Suprapubic skin (tissue), 4 donors: ENCODE measurements at regions not wholly inside any gene's neighbourhood (a gene's known extent, or its start where the extent isn't known, plus 50 kb on each side); places are given as distances from the start of the nearest gene placed in this dataset.

Source experiments
- DNase-seq, 2 donors: peaks; one replicate each; pipeline ENCODE4 v3.0.0-alpha.2; 2019; ENCODE audit warnings: low spot score in 2 of 2
- H3K27ac ChIP-seq: fragments of 200-600 bp; sonication (generic); one replicate; pipeline ENCODE4 v1.5.1; 2019
- H3K27me3 ChIP-seq: fragments of 200-600 bp; sonication (generic); one replicate; pipeline ENCODE4 v1.5.1; 2019
- H3K36me3 ChIP-seq: fragments of 200-600 bp; sonication (generic); one replicate; pipeline ENCODE4 v1.5.1; 2019
- H3K4me1 ChIP-seq: fragments of 200-600 bp; sonication (generic); one replicate; pipeline ENCODE4 v1.5.1; 2019
- H3K4me3 ChIP-seq: fragments of 200-600 bp; sonication (generic); one replicate; pipeline ENCODE4 v1.5.1; 2019; ENCODE audit warnings: mild to moderate bottlenecking
- H3K9me3 ChIP-seq: fragments of 200-600 bp; sonication (generic); one replicate; pipeline ENCODE4 v1.5.1; 2019
- EP300 ChIP-seq: sonication (generic); formaldehyde crosslinking; IDR thresholded peaks from one replicate; pipeline ENCODE4 v1.6.1; 2017; ENCODE audit warnings: antibody characterized with exemption
- POLR2A ChIP-seq, 2 donors: fragments of 450-650 bp; IDR thresholded peaks; one replicate each; pipeline ENCODE4 v1.6.1; 2017; ENCODE audit warnings: antibody characterized with exemption in 2 of 2, mild to moderate bottlenecking in 2 of 2, moderate library complexity in 2 of 2
- POLR2AphosphoS5 ChIP-seq, 3 donors: sonication (generic); formaldehyde crosslinking; IDR thresholded peaks; one replicate each; pipeline ENCODE4 v1.6.1; 2017; ENCODE audit warnings: antibody characterized with exemption in 3 of 3
- WGBS: methylation state at CpG from one replicate; pipeline ENCODE4 v1.1.5; 2018; 5-methylcytosine and 5-hydroxymethylcytosine counted together
- TF ChIP-seq, protein P1 (sequence below), 2 donors: fragments of 200-600 bp in 1 of 2; fragments of 450-650 bp in 1 of 2; sonication (generic) in 1 of 2; IDR thresholded peaks; one replicate each; pipeline ENCODE4 v1.5.1; 2016 to 2019; ENCODE audit warnings: antibody characterized with exemption in 2 of 2, mild to moderate bottlenecking in 1 of 2, moderate library complexity in 1 of 2

DNA sequence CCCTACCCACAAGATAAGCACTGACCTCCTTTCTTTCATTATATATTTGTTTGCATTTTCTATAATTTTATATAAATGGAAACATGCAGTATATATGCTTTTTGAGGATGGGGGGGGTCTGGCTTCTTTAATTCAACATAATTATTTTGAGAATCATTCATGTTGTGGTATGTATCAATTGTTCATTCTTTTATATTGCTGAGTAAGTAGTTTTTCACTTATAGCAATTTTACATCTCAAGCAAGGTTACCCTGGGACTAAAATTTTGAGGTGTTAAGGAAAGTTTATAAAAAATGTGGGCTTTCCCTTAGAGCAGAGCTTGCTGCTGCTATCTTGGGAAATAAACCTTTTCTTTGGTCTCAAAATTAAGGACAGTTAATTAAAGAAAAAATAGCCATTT lies 89.9 kb upstream of the EGLN3 start:
- H3K27me3 ChIP-seq, result no peaks in the 10 kb centered on the region
- no peak overlapping the region for H3K27ac ChIP-seq
- peaks cover 1% of the 10 kb centered on the region for H3K4me1 ChIP-seq
- no peak for TF ChIP-seq POLR2AphosphoS5 (IDR thresholded peaks at IDR 0.05)
- TF ChIP-seq, protein P1, sequence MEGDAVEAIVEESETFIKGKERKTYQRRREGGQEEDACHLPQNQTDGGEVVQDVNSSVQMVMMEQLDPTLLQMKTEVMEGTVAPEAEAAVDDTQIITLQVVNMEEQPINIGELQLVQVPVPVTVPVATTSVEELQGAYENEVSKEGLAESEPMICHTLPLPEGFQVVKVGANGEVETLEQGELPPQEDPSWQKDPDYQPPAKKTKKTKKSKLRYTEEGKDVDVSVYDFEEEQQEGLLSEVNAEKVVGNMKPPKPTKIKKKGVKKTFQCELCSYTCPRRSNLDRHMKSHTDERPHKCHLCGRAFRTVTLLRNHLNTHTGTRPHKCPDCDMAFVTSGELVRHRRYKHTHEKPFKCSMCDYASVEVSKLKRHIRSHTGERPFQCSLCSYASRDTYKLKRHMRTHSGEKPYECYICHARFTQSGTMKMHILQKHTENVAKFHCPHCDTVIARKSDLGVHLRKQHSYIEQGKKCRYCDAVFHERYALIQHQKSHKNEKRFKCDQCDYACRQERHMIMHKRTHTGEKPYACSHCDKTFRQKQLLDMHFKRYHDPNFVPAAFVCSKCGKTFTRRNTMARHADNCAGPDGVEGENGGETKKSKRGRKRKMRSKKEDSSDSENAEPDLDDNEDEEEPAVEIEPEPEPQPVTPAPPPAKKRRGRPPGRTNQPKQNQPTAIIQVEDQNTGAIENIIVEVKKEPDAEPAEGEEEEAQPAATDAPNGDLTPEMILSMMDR (IDR thresholded peaks at IDR 0.05), result no peak
- TF ChIP-seq EP300, result no peak
- TF ChIP-seq POLR2A (IDR thresholded peaks at IDR 0.05), result no peak
- no peak for DNase-seq
- H3K36me3 ChIP-seq, result no peaks in the 10 kb centered on the region
- no peaks in the 10 kb centered on the region for H3K9me3 ChIP-seq
- no peak overlapping the region for H3K4me3 ChIP-seq

DNA sequence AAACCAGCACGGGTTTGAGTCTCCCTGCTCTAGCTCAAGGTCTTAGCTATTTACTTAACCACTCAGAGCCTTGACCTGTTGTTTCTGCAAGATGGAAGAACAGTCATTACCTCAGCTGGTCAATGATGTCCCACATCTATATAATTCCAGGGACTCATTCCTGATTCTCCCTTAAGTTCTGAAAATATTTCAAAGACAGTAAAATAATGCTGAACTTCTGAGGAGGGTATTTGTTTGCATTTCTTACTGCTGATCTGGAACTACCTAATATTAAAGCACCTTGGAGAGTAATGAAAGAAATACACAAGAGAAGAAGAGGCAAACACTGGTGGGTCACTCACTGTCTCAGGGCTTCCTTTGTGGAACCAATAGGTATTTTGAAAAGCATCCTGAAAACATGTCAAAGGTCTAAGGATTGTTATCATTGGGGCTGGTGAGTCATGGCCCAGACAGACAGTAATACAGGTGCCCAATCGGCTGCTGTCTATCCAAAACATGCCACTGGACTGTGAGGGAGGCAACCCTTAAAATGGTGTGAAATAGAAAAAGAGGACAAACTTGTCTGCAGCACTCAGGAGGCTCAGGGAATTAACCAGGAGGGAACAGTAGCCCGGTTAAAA lies 88.7 kb upstream of the EGLN3 start:
- Histone ChIP-seq H3K4me1 (peaks cover 6% of the 10 kb centered on the region), H3K27me3 (no peaks in the 10 kb centered on the region), H3K9me3 (no peaks in the 10 kb centered on the region), H3K4me3 (no peak overlapping the region), H3K27ac (no peak overlapping the region), H3K36me3 (no peaks in the 10 kb centered on the region)
- TF ChIP-seq EP300 (no peak), POLR2AphosphoS5 (IDR thresholded peaks at IDR 0.05) (no peak), POLR2A (IDR thresholded peaks at IDR 0.05) (no peak)
- TF ChIP-seq, protein P1 (IDR thresholded peaks at IDR 0.05), result no peak
- no peak for DNase-seq
- 82% methylated on average over 3 of the region's 3 CpGs for WGBS

GRCh38 chr14:34038358-34039057 lies 87.6 kb upstream of the EGLN3 start:
- no peak for DNase-seq
- no peaks in the 10 kb centered on the region for H3K27me3 ChIP-seq
- WGBS, result 90% methylated on average over 6 of the region's 6 CpGs
- no peak overlapping the region for H3K4me3 ChIP-seq
- TF ChIP-seq POLR2AphosphoS5 (IDR thresholded peaks at IDR 0.05), result no peak
- TF ChIP-seq, protein P1 (IDR thresholded peaks at IDR 0.05), result no peak
- no peak for TF ChIP-seq POLR2A (IDR thresholded peaks at IDR 0.05)
- no peak for TF ChIP-seq EP300
- no peaks in the 10 kb centered on the region for H3K9me3 ChIP-seq
- peaks cover 6% of the 10 kb centered on the region for H3K4me1 ChIP-seq
- H3K36me3 ChIP-seq, result no peaks in the 10 kb centered on the region
- H3K27ac ChIP-seq, result no peak overlapping the region

DNA sequence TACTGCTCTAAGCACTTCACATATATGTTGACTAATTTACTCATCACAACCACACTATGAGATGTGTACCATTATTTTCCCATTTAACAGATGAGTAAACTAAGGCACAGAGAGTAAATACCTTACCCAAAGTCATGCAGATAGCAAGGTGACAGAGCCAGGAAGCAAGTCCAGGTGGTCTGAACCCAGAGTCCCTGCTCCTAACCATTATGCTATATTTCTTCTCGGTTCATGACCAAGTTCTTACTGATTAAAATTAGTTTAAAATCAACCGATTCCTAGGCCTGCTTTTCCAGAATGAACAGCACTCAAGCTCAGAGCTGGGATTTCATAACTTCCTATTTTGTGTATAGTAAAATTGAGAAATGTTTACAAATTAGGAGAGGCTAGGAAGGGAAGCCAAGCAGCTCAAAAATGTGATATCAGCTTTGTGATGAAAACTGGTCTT lies 85.5 kb upstream of the EGLN3 start:
- no peaks in the 10 kb centered on the region for H3K36me3 ChIP-seq
- 80% methylated on average over 2 of the region's 2 CpGs for WGBS
- peaks cover 10% of the 10 kb centered on the region for H3K4me1 ChIP-seq
- DNase-seq, result no peak
- TF ChIP-seq, protein P1 (IDR thresholded peaks at IDR 0.05), result no peak
- no peak for TF ChIP-seq POLR2A (IDR thresholded peaks at IDR 0.05)
- TF ChIP-seq EP300, result no peak
- TF ChIP-seq POLR2AphosphoS5 (IDR thresholded peaks at IDR 0.05), result no peak
- no peaks in the 10 kb centered on the region for H3K27me3 ChIP-seq
- H3K27ac ChIP-seq, result no peak overlapping the region
- no peak overlapping the region for H3K4me3 ChIP-seq
- no peaks in the 10 kb centered on the region for H3K9me3 ChIP-seq

DNA sequence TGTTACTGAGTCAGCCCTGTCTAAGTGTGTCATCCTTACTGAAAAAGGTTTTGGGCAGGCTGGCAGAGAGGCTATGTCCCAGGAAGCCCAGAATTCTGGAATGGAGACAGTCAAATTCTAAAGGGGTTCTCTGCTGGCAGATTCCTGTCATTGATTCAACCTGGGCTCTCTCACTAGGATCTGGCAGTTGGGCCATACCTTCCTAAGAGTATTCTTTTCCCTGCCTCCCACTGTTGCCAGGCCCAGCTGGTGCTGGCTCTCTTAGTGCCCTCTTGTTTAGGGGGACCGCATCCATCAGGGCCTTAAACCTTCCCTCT lies 85.0 kb upstream of the EGLN3 start:
- H3K27ac ChIP-seq, result no peak overlapping the region
- no peak for DNase-seq
- H3K36me3 ChIP-seq, result no peaks in the 10 kb centered on the region
- H3K4me1 ChIP-seq, result peaks cover 13% of the 10 kb centered on the region
- WGBS, result 83% methylated on average over 1 of the region's 1 CpG
- H3K27me3 ChIP-seq, result no peaks in the 10 kb centered on the region
- no peak overlapping the region for H3K4me3 ChIP-seq
- TF ChIP-seq, protein P1 (IDR thresholded peaks at IDR 0.05), result no peak
- TF ChIP-seq POLR2A (IDR thresholded peaks at IDR 0.05) (no peak), POLR2AphosphoS5 (IDR thresholded peaks at IDR 0.05) (no peak), EP300 (no peak)
- no peaks in the 10 kb centered on the region for H3K9me3 ChIP-seq
